ENCODE measurements at regions not wholly inside any gene's neighbourhood (a gene's known extent, or its start where the extent isn't known, plus 50 kb on each side); places are given as distances from the start of the nearest gene placed in this dataset.

DNA sequence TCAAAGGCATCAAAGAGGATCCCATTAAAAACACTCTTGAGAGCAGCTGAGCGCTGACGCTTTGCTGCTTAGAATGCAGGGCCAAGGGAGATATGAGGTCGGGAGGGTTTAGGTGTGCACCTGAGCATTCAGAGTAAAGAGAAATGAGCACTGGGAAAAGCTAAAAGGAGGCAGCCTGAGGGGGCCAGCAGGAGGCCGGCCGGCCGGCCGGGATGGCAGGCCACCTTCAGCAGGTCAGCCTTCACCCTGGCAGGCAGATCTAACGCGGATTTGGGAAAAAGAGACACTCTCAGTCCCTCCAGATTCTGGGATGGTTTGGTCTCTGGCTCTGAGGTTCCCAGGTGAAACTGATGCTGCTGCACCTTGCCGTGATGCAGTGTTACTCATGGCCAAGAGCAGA lies 393.5 kb downstream of the TRIML1 start:
- DNase-seq (ENCODE audit: extremely low read depth in 1 of 2, low read depth in 1 of 2), result no peak

DNA sequence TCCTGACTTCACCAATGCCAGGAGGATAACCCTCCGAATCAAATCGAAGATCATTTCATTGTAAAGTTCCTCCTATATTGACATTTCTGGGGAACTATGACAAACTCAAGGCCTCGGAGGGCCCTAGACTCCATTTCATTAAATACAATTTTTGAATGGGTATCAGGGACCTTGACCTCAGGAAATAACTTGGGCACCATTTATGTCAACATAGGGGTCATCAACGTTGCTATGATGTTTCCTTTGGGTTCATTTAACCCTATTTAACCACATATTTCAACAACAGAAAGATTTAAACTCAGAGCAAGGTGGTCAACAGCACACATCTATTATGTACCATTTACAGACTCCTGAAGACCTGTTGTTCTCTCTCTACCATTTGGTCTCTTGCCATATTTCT lies 395.1 kb downstream of the TRIML1 start:
- no peak for DNase-seq (ENCODE audit: extremely low read depth in 1 of 2, low read depth in 1 of 2)

DNA sequence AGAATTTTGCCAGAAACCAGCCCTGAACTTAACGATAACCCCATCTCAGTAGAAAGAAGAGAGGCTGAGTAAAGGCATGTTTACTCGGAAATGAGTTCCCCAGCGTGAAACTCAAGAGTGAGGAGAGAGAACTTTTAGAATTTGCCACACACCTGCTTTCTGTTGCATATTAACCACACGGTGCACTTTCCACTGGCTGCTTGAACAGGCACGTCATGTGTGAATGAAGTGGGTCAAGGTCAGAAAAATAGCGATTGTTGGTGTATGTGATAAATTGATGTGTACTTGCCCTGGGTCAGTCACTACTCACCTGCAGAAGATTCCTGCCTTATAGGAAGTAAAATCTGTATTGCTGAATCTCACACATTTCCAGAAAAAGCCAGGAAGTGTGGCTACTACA lies 395.7 kb downstream of the TRIML1 start:
- no peak for DNase-seq (ENCODE audit: extremely low read depth in 1 of 2, low read depth in 1 of 2)

DNA sequence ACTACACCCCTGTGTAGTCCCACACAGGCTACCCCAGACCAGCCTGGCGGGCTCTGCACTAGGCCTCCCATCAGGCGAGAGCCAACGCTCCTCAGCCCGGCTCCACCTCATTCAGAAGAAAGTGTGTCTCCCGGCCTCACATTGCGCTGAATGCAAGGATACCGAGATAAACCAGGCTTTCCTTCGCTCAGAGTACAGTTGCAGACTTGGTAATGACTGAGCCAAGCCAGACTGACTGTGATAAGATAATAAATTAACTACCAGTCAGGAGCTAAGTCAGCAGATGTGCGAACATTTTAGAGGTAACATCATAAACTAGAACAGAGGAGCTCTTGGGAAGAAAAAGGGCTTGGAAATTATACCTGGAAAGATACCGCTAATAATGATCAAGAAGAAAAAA lies 397.6 kb downstream of the TRIML1 start:
- no peak for DNase-seq (ENCODE audit: extremely low read depth in 1 of 2, low read depth in 1 of 2)

DNA sequence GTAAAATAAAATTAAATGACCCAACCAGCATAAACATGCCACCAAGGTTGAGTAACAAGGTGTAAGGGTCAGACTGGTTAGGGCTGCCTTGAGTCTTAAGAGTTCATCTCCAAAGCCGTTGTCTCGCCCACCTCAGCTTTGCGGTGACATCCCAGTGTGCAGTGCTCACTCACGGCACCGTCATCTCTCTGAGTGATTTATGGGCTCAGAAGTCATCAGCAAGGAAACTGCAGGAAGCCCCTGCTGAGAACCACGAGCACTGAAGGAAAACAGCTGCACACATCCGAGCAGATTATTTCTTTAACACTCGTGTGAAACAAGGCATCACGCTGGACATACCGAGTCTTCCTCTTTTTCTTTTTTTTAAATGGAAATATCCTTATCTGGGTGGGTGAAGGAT lies 411.1 kb downstream of the TRIML1 start:
- DNase-seq (ENCODE audit: extremely low read depth in 1 of 2, low read depth in 1 of 2), result no peak

DNA sequence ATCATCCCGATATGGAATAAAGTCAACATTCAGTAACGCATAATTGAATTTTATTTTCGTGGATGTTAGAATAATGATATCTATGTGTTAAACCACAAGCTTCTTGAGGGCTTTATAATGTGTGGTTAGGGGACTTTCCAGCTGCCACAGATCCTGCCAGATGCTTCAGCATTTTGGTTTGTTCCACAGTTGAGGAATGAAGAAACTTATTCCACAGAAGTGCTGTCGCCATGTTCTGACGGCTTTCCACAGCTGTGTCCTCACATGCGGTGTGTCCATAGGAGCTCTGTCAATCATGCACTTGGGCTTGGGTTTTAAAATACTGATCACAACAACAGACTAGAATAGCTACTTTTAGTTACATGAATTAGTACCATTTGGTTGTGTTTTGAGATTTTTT lies 411.9 kb downstream of the TRIML1 start:
- no peak for DNase-seq (ENCODE audit: extremely low read depth in 1 of 2, low read depth in 1 of 2)

DNA sequence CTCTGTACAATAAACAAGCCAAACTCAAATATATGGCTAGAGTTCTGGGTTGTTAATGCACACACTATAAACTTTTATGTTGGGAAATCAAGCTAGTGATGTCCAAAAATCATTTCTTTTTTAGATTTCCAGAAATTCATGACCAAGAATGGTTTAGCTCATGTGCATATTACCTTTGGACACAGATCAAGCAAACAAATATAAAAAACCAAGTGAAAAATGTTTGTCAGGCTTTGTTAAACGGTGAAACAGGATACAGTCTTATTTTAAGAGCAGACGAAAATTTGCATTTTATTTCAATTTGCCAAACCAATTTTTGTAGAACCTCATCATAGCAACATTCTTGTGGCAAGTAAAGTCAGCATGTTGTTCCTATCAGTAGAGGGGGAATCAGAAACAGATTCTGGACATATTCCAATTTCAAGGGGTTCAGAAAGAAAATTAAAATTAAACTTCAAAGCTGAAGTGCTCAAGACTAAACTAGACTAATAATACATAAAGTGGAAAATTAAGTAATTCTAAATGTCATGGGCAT lies 413.6 kb downstream of the TRIML1 start:
- no peak for DNase-seq (ENCODE audit: extremely low read depth in 1 of 2, low read depth in 1 of 2)

DNA sequence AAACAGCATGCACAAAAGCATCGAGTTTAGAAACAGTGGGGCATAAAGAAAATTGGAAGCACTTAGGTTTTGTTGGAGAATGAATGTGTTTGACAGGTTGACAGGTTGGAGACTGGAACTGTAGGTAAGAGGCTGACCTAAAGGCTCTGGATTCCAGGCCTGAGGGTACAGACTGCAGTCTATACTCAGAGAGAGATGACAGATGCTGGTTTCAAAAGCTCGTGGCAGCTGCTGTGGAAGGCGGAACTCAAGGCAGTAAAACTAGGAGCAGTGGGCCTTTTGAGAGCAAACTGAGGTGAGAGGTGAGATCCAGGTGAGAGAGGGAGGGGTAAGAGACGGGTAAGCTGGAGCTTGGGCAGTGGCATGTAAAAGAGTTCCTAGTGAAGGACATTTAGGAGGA lies 415.2 kb downstream of the TRIML1 start:
- no peak for DNase-seq (ENCODE audit: extremely low read depth in 1 of 2, low read depth in 1 of 2)

DNA sequence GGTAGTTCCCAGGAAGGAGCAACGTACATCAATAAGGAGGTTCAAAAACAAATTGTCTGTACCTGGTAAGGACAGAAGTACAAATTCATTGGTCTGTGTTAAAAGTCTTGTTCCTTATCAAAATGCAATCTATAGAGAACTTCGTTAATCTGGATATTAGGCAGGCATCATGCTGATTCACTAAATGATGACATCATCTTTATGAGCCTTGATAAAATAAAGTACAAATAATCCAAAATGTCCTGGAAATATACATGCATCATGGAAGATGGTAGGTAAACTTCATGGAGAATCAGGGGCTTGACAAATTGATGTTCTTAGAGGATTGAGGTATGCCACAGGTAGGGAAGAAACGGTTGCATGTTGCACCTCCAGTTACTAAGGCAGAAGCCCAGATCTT lies 433.9 kb downstream of the TRIML1 start:
- no peak for DNase-seq (ENCODE audit: extremely low read depth in 1 of 2, low read depth in 1 of 2)

DNA sequence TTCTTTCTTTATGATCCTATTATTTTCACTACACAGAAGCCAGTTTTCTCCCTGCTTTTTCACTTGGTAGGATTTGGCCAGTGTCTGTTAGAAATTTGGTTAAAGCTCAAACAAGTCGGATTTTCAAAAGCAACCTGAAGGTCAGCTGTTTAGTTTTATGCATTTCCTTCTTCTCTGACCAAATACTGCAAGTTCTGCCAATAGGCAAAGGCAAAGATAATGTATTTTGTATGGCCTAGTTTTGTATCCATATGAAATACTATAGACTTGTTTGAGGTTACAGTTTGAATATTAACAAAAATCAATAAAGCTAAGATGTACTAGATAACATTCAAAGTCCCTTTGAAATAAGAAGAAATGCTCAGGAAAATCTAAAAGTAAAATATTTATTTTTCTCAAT lies 439.4 kb downstream of the TRIML1 start:
- DNase-seq (ENCODE audit: extremely low read depth in 1 of 2, low read depth in 1 of 2), result no peak

DNA sequence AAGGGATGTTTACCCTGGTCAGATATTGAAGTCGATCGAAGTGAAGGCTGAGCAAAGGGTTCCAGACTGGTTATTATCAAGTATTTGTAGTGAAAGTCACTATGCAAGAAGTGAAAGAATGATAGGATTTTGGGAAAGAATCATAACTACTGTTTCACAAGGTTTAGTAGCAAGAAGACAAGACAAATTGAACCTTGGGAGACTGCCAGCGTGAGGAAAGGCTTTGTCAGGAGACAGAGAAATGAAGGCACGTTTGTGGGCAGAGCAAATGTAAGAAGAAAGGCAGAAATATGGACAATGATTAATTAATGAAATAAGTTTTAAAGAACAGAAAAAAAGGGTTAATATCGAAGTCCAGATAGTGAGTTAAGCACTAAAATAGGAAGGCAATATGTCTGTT lies 456.8 kb downstream of the TRIML1 start:
- DNase-seq (ENCODE audit: extremely low read depth in 1 of 2, low read depth in 1 of 2), result no peak

DNA sequence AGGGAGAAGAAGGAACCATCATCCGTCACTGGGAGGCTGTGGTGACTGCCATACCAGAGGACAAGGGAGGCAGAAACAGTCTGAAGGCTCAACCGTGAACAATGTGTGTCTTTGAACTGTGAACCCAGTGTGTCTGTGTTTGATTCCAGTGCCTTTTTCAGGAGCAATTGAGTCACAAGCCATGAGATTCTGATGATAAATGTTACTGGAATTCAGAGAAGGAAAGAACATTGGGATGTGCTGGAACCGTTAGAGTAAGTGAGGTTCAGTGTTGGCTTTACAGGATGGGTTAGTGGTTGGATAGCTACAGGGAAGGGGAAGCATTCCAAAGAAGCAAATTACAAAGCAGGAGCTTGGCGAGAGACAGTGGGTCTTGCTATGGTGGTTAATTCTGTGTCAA lies 464.4 kb downstream of the TRIML1 start:
- DNase-seq (ENCODE audit: extremely low read depth in 1 of 2, low read depth in 1 of 2), result no peak

DNA sequence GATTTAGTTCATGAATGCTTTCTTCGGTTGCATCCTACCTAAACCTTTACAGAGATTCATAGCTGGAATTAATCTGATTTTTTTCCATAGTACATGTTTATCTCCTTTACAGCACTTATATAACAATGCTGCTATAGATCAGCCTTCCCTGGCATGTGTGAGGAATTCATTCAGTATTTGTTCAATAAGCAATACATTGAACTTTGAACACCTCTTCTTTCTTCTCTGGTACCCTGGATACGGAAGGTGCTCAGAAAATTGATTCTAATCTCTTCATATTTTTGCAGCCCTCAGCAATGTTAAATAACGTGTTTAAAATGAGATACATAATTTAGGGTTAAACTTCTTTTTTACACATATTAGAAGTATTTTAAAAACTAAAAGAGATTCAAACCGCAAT lies 467.4 kb downstream of the TRIML1 start:
- DNase-seq (ENCODE audit: extremely low read depth in 1 of 2, low read depth in 1 of 2), result no peak

DNA sequence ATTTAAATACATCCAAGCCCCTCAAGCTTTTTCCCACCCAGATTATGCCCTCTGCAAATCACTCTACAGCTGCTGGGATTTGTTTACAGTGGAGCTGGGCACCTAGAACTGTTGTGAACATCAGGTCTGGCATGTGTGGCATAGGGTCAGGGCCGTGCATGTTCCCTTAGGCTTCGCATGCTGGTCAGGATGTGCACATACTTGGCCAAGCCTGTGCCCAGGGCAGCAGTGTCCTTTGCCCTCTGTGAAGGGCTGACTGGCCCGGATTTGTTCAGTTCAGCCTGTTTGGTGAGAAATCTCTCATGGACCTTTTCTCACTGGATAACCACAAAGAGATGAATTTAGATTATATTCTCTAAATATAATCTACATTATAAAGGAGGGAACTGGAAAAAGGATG lies 471.9 kb downstream of the TRIML1 start:
- no peak for DNase-seq (ENCODE audit: extremely low read depth in 1 of 2, low read depth in 1 of 2)

DNA sequence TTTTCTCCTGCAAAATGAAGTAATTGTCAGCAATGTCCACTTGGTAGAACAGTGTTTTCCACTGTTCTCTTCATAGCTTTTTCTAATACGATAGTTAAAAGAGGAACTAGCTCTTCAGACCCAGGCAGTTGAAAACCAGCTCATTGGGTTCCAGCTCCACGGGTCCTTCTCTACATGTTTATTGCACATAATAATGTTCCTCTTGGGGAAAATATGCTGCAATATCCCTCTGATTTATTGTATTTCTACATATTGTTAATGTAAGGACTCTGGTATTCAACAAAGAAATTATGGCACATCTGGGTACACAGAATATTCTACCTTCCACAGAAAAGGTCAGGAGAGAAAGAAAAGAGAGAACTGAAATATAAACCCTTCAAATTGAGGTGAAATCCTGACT lies 473.4 kb downstream of the TRIML1 start:
- no peak for DNase-seq (ENCODE audit: extremely low read depth in 1 of 2, low read depth in 1 of 2)

DNA sequence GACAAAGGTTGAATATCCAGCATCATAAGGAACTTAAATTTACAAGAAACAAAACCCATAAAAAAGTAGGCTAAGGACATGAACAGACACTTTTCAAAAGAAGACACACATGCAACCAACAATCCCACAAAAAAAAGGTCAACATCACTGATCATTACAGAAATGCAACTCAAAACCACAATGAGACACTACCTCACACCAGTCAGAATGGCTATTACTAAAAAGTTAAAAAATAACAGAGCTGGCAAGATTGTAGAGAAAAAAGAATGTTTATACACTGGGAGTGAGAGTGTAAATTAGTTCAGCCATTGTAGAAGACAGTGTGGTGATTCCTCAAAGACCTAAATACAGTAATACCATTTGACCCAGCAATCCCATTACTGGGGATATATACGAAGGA lies 474.7 kb downstream of the TRIML1 start:
- DNase-seq (ENCODE audit: extremely low read depth in 1 of 2, low read depth in 1 of 2), result no peak

DNA sequence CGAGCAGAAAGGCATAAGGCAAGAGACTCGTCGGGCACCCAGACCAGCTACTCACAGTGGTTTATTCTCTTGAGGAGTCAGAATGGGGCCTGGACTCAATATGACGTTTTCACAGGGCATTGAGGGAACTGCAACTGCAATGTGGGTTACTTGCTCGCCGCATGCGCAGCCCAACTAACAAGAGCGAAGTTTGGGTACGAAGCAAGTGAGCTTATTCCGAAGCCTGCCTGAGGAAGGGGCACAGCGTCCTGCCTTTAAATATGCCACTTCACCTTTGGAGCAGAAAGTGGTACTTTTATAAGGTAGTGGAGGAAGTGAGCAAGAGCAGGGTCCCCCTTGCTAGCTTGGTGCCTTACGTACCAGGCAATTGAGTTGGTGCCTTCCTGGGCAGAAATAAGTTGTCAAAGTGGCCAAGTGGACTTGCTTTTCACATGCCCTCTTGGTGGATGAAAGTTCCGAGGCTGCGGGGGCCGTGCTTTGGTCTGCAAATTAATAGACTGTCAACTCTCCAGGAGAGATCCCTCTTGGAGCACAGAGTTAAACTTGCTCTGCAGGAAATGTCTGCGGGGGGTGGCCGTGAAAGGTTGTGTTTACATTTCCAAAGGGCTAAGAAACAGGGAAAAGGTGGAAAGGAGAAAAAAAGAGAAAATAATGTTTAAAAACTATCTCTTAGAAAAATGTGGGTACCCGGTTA lies 480.4 kb downstream of the TRIML1 start:
- DNase-seq (ENCODE audit: extremely low read depth in 1 of 2, low read depth in 1 of 2), result no peak

DNA sequence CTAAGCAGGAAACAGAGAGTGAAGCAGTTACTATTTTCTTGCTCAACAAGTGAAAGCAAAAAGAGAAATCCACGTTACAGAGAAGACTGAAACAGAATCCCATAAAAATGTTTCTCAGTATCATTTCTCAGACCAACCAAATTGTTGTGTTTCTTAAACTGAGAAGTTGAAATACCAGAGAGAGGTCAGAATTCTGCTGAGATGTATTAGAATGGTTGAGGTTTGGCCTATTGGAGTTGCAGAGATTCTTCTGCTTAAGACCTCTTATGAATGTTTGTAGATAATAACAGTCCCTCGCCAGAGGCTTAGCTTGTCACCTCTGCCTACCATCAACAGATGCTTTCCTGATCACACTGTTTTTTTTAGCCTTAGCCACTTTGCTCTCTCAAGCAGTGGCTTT lies 481.4 kb downstream of the TRIML1 start:
- no peak for DNase-seq (ENCODE audit: extremely low read depth in 1 of 2, low read depth in 1 of 2)

DNA sequence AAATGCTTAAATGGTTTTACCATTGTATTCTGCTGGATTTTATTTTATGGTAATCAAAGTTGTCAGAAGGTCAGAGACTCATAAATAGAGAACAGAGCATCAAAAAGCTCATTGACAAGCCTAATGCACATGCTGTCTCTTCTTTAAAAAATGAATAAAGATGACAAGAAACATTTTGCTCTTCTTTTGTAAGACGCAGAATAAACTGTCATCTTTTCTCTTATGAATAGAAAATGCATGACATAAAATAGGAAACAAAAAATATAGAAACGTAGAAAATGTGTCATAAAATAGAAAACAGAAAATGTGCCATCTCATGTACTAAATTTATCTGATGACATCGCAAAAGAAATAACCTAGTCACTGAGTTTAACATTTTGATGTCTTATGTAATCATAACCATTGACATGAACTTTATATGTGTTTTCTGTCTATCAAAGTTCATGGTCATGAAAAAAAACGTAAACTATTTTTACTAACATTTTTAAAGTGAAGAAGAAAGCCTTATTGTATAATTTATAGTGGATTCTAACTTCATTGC lies 484.1 kb downstream of the TRIML1 start:
- DNase-seq (ENCODE audit: extremely low read depth in 1 of 2, low read depth in 1 of 2), result no peak

DNA sequence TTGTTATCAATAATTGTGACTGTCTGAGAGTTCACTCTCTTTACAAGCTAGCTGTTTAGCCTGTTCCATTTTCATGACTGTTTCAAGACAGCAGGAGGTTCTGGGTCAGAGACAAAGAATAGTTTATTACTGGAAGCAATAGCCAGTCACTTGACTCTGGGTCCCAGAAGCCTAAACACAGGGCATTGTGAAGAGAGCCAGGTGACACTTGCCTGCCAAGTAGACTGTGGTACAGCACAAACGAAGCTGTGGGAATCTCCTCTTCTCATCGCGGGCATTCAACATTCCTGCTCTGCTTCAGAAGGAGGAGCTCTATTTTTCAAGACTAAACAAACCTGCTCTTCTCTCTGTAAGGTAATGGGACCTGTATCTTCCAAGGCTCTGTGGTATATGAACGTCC lies 485.1 kb downstream of the TRIML1 start:
- DNase-seq (ENCODE audit: extremely low read depth in 1 of 2, low read depth in 1 of 2), result no peak

DNA sequence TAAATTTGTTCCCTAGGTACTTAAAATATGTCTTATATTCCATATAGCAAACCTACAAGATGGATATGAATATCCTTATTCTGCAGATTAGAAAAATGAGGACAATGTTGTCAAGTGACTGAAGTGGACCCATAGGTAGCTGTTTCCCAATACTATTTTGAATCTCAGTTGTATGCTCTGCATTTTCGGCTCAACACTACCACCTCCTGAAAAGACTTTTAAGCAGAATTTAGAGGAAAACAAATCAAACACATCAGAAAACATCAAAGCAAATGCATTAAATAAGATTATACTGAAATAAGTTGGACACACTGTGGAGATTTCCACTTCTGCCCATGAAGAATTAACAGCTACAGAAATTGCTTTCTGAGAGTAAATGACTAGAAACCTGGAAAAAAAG lies 488.7 kb downstream of the TRIML1 start:
- no peak for DNase-seq (ENCODE audit: extremely low read depth in 1 of 2, low read depth in 1 of 2)

DNA sequence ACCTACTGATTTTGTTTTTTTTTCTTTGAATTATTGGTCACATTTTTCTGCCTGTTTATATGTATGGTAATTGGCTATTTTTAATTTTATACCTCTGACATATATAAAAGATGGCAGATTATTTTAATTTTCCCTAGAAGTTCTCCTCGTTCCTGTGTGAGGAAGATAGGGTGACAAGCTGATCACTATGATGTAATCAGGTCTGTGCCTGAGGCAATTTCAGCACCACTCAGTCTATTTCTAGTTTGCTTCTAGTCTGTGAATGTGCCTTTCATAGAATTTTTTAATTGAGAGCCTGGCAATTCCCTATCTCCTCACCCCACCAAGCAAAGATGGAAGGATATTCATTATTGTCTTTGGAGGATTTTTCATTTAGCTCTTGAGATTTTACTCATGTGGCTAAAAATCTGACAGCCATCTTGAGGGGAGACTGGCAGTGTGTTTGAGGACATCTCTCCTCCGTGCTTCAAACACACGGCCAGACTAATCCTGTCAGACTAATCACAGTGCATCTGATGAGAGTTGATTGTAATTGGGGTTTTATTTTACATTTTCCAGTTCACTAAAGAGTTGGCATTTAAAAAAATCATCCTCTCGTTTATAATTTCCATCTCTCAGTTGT lies 500.3 kb downstream of the TRIML1 start:
- no peak for DNase-seq (ENCODE audit: extremely low read depth in 1 of 2, low read depth in 1 of 2)

Measured in activated CD8-positive, alpha-beta memory T cell treated with anti-CD3 and anti-CD28 coated beads for 1 hour (primary cell).